Esophagus muscularis mucosa (tissue), 4 donors: ENCODE measurements at regions not wholly inside any gene's neighbourhood (a gene's known extent, or its start where the extent isn't known, plus 50 kb on each side); places are given as distances from the start of the nearest gene placed in this dataset.

Experiments used
- CTCF ChIP-seq, 3 experiments: fragments of 200-600 bp in 2 of 3; fragments of 450-650 bp in 1 of 3; sonication (generic) in 2 of 3; IDR thresholded peaks; one replicate each; pipeline ENCODE4 v1.5.1; 2017 to 2019; ENCODE audit warnings: antibody characterized with exemption in 3 of 3, mild to moderate bottlenecking in 2 of 3, moderate library complexity in 1 of 3
- EP300 ChIP-seq: sonication (generic); formaldehyde crosslinking; IDR thresholded peaks from one replicate; pipeline ENCODE4 v1.6.1; 2017; ENCODE audit warnings: antibody characterized with exemption
- POLR2A ChIP-seq: fragments of 450-650 bp; IDR thresholded peaks from one replicate; pipeline ENCODE4 v1.6.1; 2017; ENCODE audit warnings: antibody characterized with exemption, moderate library complexity, mild to moderate bottlenecking, low read depth

- TF ChIP-seq EP300 (no peak), CTCF (IDR thresholded peaks at IDR 0.05) (no peak), POLR2A (no peak)
Measured at GRCh38 chr11:45067966-45068365, 78.5 kb upstream of the PRDM11 start.
